GM12875 (cell line): ENCODE measurements at regions not wholly inside any gene's neighbourhood (a gene's known extent, or its start where the extent isn't known, plus 50 kb on each side); places are given as distances from the start of the nearest gene placed in this dataset.

ENCODE experiments used
- H3K4me3 ChIP-seq: one replicate; pipeline ENCODE4 v1.5.1; 2011; ENCODE audit warnings: low read depth, low read length, control low read depth
- CTCF ChIP-seq: IDR thresholded peaks from 2 replicates; pipeline ENCODE4 v1.5.1; 2011; ENCODE audit warnings: low read depth, mild to moderate bottlenecking, control low read depth, inconsistent platforms, low read length, moderate library complexity, borderline replicate concordance; ENCODE audit not compliant: insufficient read depth

GRCh38 chr6:14944593-14944992 lies 301.3 kb upstream of the JARID2 start:
- no peak for TF ChIP-seq CTCF
- H3K4me3 ChIP-seq = no peak overlapping the region

- no peak for TF ChIP-seq CTCF
- H3K4me3 ChIP-seq = no peak overlapping the region
Measured at GRCh38 chr6:14945461-14946185, 300.2 kb upstream of the JARID2 start.

GRCh38 chr6:14946753-14947152 lies 299.1 kb upstream of the JARID2 start:
- H3K4me3 ChIP-seq = no peak overlapping the region
- no peak for TF ChIP-seq CTCF

- no peak overlapping the region for H3K4me3 ChIP-seq
- no peak for TF ChIP-seq CTCF
Measured at GRCh38 chr6:14948586-14949245, 297.2 kb upstream of the JARID2 start.

- no peak overlapping the region for H3K4me3 ChIP-seq
- TF ChIP-seq CTCF = no peak
Measured at GRCh38 chr6:14950103-14950969, 295.5 kb upstream of the JARID2 start.

- no peak for TF ChIP-seq CTCF
- H3K4me3 ChIP-seq = no peak overlapping the region
Measured at GRCh38 chr6:14950970-14951276, 294.9 kb upstream of the JARID2 start.

- TF ChIP-seq CTCF = no peak
- H3K4me3 ChIP-seq = no peak overlapping the region
Measured at GRCh38 chr6:14951704-14952103, 294.2 kb upstream of the JARID2 start.
